Liver (tissue), 7 donors: ENCODE measurements at regions not wholly inside any gene's neighbourhood (a gene's known extent, or its start where the extent isn't known, plus 50 kb on each side); places are given as distances from the start of the nearest gene placed in this dataset.

Source experiments
- DNase-seq: peaks from one replicate; pipeline ENCODE4 v3.0.0-alpha.2; 2017; ENCODE audit warnings: low spot score
- H3K27ac ChIP-seq, 2 donors: one replicate each; pipeline ENCODE4 v1.7.0; 2013; ENCODE audit warnings: inconsistent platforms in 2 of 2, low read length in 2 of 2, control low read depth in 1 of 2, low read depth in 1 of 2, mild to moderate bottlenecking in 1 of 2
- H3K27me3 ChIP-seq, 4 donors: one replicate each; pipeline versions ENCODE4 v1.6.1 to v1.7.0; 2013; ENCODE audit warnings: low read length in 3 of 4, inconsistent platforms in 1 of 4, mild to moderate bottlenecking in 1 of 4, moderate library complexity in 1 of 4; ENCODE audit not compliant: control insufficient read depth in 4 of 4, insufficient read depth in 4 of 4
- H3K36me3 ChIP-seq, 4 donors: one replicate each; pipeline versions ENCODE4 v1.6.1 to v1.7.0; 2013; ENCODE audit warnings: low read length in 3 of 4, mild to moderate bottlenecking in 3 of 4, low read depth in 1 of 4, moderate library complexity in 1 of 4; ENCODE audit not compliant: control insufficient read depth in 4 of 4, insufficient read depth in 3 of 4
- H3K4me1 ChIP-seq, 4 donors: one replicate each; pipeline versions ENCODE4 v1.6.1 to v1.7.0; 2013; ENCODE audit warnings: low read length in 3 of 4, mild to moderate bottlenecking in 3 of 4, moderate library complexity in 1 of 4; ENCODE audit not compliant: control insufficient read depth in 4 of 4, insufficient read depth in 4 of 4
- H3K4me3 ChIP-seq, 3 donors: one replicate each; pipeline versions ENCODE4 v1.6.1 to v1.7.0; 2013; ENCODE audit warnings: low read length in 3 of 3, control low read depth in 1 of 3, low read depth in 1 of 3, mild to moderate bottlenecking in 1 of 3
- H3K9ac ChIP-seq, 2 donors: one replicate each; pipeline ENCODE4 v1.7.0; 2013; ENCODE audit warnings: low read length in 2 of 2, mild to moderate bottlenecking in 2 of 2, moderate library complexity in 2 of 2, control low read depth in 1 of 2, low read depth in 1 of 2
- H3K9me3 ChIP-seq, 4 donors: one replicate each; pipeline versions ENCODE4 v1.6.1 to v1.7.0; 2013; ENCODE audit warnings: low read length in 3 of 4; ENCODE audit not compliant: control insufficient read depth in 4 of 4
- ATF3 ChIP-seq: IDR thresholded peaks from 2 replicates; pipeline ENCODE4 v1.6.1; 2016; ENCODE audit warnings: antibody characterized with exemption
- CTCF ChIP-seq: fragments of 150-350 bp; IDR thresholded peaks from 2 replicates; pipeline ENCODE4 v1.5.1; 2017; ENCODE audit warnings: improper control_type of control experiment, low read depth, low read length; ENCODE audit not compliant: missing input control
- EGR1 ChIP-seq, 2 donors: IDR thresholded peaks; 2 replicates each; pipeline ENCODE4 v1.6.1; 2016 to 2018; ENCODE audit warnings: antibody characterized with exemption in 2 of 2, low read depth in 2 of 2
- FOXA1 ChIP-seq: IDR thresholded peaks from 2 replicates; pipeline ENCODE4 v1.6.1; 2016; ENCODE audit warnings: antibody characterized with exemption
- FOXA2 ChIP-seq: IDR thresholded peaks from 2 replicates; pipeline ENCODE4 v1.6.1; 2016; ENCODE audit warnings: antibody characterized with exemption
- GABPA ChIP-seq, 2 donors: IDR thresholded peaks in 1 of 2; conservative IDR thresholded peaks in 1 of 2; 2 replicates each; pipeline ENCODE4 v1.6.1; 2016; ENCODE audit warnings: antibody characterized with exemption in 2 of 2, mild to moderate bottlenecking in 1 of 2, moderate library complexity in 1 of 2
- HNF4A ChIP-seq, 2 donors: conservative IDR thresholded peaks; 2 replicates each; pipeline ENCODE4 v1.6.1; 2016; ENCODE audit warnings: antibody characterized with exemption in 2 of 2, mild to moderate bottlenecking in 2 of 2
- HNF4G ChIP-seq: IDR thresholded peaks from 2 replicates; pipeline ENCODE4 v1.6.1; 2016; ENCODE audit warnings: antibody characterized with exemption
- JUND ChIP-seq, 2 donors: IDR thresholded peaks; 2 replicates each; pipeline ENCODE4 v1.6.1; 2016; ENCODE audit warnings: antibody characterized with exemption in 2 of 2
- MAX ChIP-seq: IDR thresholded peaks from 2 replicates; pipeline ENCODE4 v1.6.1; 2016; ENCODE audit warnings: antibody characterized with exemption
- NR2F2 ChIP-seq: IDR thresholded peaks from 2 replicates; pipeline ENCODE4 v1.6.1; 2016; ENCODE audit warnings: antibody characterized with exemption
- RAD21 ChIP-seq, 2 donors: IDR thresholded peaks; 2 replicates each; pipeline ENCODE4 v1.6.1; 2016; ENCODE audit warnings: antibody characterized with exemption in 2 of 2, mild to moderate bottlenecking in 2 of 2
- RXRA ChIP-seq, 2 donors: IDR thresholded peaks; 2 replicates each; pipeline ENCODE4 v1.6.1; 2017 to 2018; ENCODE audit warnings: antibody characterized with exemption in 2 of 2, mild to moderate bottlenecking in 1 of 2
- SP1 ChIP-seq: IDR thresholded peaks from 2 replicates; pipeline ENCODE4 v1.6.1; 2018; ENCODE audit warnings: antibody characterized with exemption, mild to moderate bottlenecking
- TAF1 ChIP-seq: conservative IDR thresholded peaks from 2 replicates; pipeline ENCODE4 v1.6.1; 2016; ENCODE audit warnings: antibody characterized with exemption, mild to moderate bottlenecking
- YY1 ChIP-seq: IDR thresholded peaks from 2 replicates; pipeline ENCODE4 v1.6.1; 2016; ENCODE audit warnings: antibody characterized with exemption, mild to moderate bottlenecking
- TF ChIP-seq, protein P1 (sequence below): IDR thresholded peaks from 2 replicates; pipeline ENCODE4 v1.6.1; 2016; ENCODE audit warnings: antibody characterized with exemption
- TF ChIP-seq, protein P2 (sequence below): IDR thresholded peaks from 2 replicates; pipeline ENCODE4 v1.6.1; 2016; ENCODE audit warnings: antibody characterized with exemption, mild to moderate bottlenecking
- donor health status: healthy.
- donor health status: healthy.
- donor health status: healthy.
- donor health status: healthy.

- H3K27ac ChIP-seq, result no peak overlapping the region
- no peak overlapping the region for H3K4me3 ChIP-seq
- H3K27me3 ChIP-seq, result no peaks in the 10 kb centered on the region
- DNase-seq, result no peak
- H3K4me1 ChIP-seq, result no peaks in the 10 kb centered on the region
- H3K9ac ChIP-seq, result no peak overlapping the region
- no peaks in the 10 kb centered on the region for H3K36me3 ChIP-seq
- peaks cover 0 to 2% (median 0%) of the 10 kb centered on the region in 4 donors for H3K9me3 ChIP-seq
- TF ChIP-seq, protein P1, sequence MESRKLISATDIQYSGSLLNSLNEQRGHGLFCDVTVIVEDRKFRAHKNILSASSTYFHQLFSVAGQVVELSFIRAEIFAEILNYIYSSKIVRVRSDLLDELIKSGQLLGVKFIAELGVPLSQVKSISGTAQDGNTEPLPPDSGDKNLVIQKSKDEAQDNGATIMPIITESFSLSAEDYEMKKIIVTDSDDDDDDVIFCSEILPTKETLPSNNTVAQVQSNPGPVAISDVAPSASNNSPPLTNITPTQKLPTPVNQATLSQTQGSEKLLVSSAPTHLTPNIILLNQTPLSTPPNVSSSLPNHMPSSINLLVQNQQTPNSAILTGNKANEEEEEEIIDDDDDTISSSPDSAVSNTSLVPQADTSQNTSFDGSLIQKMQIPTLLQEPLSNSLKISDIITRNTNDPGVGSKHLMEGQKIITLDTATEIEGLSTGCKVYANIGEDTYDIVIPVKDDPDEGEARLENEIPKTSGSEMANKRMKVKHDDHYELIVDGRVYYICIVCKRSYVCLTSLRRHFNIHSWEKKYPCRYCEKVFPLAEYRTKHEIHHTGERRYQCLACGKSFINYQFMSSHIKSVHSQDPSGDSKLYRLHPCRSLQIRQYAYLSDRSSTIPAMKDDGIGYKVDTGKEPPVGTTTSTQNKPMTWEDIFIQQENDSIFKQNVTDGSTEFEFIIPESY, result no peak
- TF ChIP-seq RAD21 (IDR thresholded peaks at IDR 0.05) (no peak), ATF3 (no peak), CTCF (no peak), NR2F2 (no peak), SP1 (no peak), JUND (IDR thresholded peaks at IDR 0.05) (no peak), FOXA2 (no peak), RXRA (IDR thresholded peaks at IDR 0.05) (no peak), MAX (no peak), YY1 (no peak), EGR1 (IDR thresholded peaks at IDR 0.05; ENCODE audit: low read depth in 2 of 2) (no peak), FOXA1 (no peak), HNF4G (no peak), HNF4A (conservative IDR thresholded peaks at IDR 0.05) (no peak), GABPA (IDR thresholded peaks at IDR 0.05 in 1 of 2, conservative IDR thresholded peaks at IDR 0.05 in 1 of 2) (no peak), TAF1 (no peak)
- TF ChIP-seq, protein P2, sequence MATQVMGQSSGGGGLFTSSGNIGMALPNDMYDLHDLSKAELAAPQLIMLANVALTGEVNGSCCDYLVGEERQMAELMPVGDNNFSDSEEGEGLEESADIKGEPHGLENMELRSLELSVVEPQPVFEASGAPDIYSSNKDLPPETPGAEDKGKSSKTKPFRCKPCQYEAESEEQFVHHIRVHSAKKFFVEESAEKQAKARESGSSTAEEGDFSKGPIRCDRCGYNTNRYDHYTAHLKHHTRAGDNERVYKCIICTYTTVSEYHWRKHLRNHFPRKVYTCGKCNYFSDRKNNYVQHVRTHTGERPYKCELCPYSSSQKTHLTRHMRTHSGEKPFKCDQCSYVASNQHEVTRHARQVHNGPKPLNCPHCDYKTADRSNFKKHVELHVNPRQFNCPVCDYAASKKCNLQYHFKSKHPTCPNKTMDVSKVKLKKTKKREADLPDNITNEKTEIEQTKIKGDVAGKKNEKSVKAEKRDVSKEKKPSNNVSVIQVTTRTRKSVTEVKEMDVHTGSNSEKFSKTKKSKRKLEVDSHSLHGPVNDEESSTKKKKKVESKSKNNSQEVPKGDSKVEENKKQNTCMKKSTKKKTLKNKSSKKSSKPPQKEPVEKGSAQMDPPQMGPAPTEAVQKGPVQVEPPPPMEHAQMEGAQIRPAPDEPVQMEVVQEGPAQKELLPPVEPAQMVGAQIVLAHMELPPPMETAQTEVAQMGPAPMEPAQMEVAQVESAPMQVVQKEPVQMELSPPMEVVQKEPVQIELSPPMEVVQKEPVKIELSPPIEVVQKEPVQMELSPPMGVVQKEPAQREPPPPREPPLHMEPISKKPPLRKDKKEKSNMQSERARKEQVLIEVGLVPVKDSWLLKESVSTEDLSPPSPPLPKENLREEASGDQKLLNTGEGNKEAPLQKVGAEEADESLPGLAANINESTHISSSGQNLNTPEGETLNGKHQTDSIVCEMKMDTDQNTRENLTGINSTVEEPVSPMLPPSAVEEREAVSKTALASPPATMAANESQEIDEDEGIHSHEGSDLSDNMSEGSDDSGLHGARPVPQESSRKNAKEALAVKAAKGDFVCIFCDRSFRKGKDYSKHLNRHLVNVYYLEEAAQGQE, result no peak
Observed at GRCh38 chr14:38420048-38420447, 164.2 kb upstream of the CLEC14A start.
